ENCODE measurements at regions not wholly inside any gene's neighbourhood (a gene's known extent, or its start where the extent isn't known, plus 50 kb on each side); places are given as distances from the start of the nearest gene placed in this dataset.
A peak's percentile ranks its signal among the peaks of the same experiment; 100 is the strongest.

DNA sequence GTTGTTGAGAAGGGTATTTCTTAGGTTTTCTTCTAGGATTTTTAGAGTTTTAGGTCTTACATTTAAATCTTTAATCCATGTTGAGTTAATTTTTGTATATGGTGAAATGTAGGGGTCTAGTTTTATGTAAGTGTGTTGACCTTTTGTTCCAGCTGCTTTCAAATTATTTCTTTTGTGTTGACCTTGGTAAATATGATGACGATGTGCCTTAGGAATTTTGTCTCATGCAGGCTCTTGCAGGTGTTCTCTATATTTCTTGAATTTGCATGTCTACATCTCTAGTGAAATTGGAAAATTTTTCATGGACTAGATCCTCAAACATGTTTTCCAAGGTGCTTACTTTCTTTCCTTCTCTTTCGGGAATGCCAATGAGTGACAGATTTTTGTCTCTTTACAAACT is 1609.3 kb upstream of the ZEB2 start:
- no peak overlapping the region for H3K4me3 Mint-ChIP-seq (ENCODE audit: unreplicated experiment)
- H3K27me3 Mint-ChIP-seq (ENCODE audit: low read depth) = no peaks in the 10 kb centered on the region
- TF ChIP-seq, protein P1, sequence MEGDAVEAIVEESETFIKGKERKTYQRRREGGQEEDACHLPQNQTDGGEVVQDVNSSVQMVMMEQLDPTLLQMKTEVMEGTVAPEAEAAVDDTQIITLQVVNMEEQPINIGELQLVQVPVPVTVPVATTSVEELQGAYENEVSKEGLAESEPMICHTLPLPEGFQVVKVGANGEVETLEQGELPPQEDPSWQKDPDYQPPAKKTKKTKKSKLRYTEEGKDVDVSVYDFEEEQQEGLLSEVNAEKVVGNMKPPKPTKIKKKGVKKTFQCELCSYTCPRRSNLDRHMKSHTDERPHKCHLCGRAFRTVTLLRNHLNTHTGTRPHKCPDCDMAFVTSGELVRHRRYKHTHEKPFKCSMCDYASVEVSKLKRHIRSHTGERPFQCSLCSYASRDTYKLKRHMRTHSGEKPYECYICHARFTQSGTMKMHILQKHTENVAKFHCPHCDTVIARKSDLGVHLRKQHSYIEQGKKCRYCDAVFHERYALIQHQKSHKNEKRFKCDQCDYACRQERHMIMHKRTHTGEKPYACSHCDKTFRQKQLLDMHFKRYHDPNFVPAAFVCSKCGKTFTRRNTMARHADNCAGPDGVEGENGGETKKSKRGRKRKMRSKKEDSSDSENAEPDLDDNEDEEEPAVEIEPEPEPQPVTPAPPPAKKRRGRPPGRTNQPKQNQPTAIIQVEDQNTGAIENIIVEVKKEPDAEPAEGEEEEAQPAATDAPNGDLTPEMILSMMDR (IDR thresholded peaks at IDR 0.05) = no peak
- H3K9me3 Mint-ChIP-seq (ENCODE audit: low read depth) = peaks cover 2% of the 10 kb centered on the region
- H3K27ac Mint-ChIP-seq (ENCODE audit: unreplicated experiment) = no peak overlapping the region
- H3K36me3 Mint-ChIP-seq (ENCODE audit: low read depth) = no peaks in the 10 kb centered on the region
- no peak for DNase-seq (ENCODE audit: low spot score)
- H3K4me1 Mint-ChIP-seq (ENCODE audit: low read depth) = peaks cover 51% of the 10 kb centered on the region

DNA sequence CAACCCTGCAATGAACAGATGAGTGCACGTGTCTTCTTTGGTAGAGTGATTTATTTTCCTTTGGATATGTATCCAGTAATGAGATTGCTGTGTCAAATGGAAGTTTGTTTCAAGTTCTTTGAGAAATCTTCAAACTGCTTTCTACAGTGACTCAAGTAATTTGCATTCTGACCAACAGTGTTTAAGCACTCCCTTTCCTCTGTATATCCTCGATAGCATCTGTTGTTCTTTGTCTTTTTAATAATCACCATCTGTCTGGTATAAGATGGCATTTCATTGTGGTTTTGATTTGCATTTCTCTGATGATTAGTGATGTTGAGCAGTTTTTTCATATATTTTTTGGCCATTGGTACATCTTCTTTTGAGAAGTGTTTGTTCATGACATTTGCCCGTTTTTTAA is 1608.3 kb upstream of the ZEB2 start:
- peaks cover 2% of the 10 kb centered on the region for H3K9me3 Mint-ChIP-seq (ENCODE audit: low read depth)
- peaks cover 60% of the 10 kb centered on the region for H3K4me1 Mint-ChIP-seq (ENCODE audit: low read depth)
- DNase-seq (ENCODE audit: low spot score) = no peak
- TF ChIP-seq, protein P1 (IDR thresholded peaks at IDR 0.05) = no peak
- H3K4me3 Mint-ChIP-seq (ENCODE audit: unreplicated experiment) = no peak overlapping the region
- no peaks in the 10 kb centered on the region for H3K36me3 Mint-ChIP-seq (ENCODE audit: low read depth)
- no peaks in the 10 kb centered on the region for H3K27me3 Mint-ChIP-seq (ENCODE audit: low read depth)
- no peak overlapping the region for H3K27ac Mint-ChIP-seq (ENCODE audit: unreplicated experiment)

DNA sequence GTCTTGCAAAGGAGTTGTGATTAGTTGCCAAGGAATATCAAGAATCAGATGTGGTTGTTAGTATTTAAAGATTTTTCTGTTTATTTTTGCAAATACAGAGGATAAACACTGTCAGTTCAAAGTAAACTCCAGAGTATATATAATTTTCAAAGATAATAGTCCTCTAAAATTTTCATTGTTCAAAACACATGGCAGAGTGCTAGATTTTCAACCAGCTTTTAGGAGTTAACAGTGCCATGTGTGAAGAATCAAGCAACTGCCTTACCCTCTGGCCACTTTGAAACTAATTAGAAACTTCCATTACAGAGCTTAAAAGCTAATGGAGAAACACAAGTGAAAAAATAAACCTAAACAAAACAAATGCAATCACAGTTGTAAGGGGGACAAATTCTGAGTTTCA is 1605.6 kb upstream of the ZEB2 start:
- no peak overlapping the region for H3K27ac Mint-ChIP-seq (ENCODE audit: unreplicated experiment)
- H3K9me3 Mint-ChIP-seq (ENCODE audit: low read depth) = peaks cover 2% of the 10 kb centered on the region
- no peak for DNase-seq (ENCODE audit: low spot score)

DNA sequence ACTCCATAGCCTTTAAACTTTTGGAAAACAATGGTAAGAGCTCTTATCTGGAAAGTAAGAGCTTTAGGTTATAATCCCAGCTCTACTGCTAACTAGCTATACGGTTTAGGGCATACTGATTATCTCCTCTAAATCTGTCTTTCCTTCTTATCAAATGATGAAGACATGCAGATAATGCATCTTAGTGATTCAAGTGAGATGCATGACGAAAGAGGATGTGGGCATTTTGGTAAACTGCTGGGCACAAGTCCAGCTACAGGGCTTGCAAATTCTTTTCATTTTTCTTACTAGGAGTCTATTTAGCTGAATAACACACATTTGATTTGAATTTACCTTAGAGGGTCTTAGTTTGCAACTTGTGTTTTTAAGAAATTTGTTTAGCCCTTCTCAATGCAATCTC is 1604.8 kb upstream of the ZEB2 start:
- TF ChIP-seq, protein P1 (IDR thresholded peaks at IDR 0.05) = no peak
- Mint-ChIP-seq H3K36me3 (ENCODE audit: low read depth) (no peaks in the 10 kb centered on the region), H3K4me3 (ENCODE audit: unreplicated experiment) (no peak overlapping the region), H3K27ac (ENCODE audit: unreplicated experiment) (peak overlapping the region; percentile 13), H3K4me1 (ENCODE audit: low read depth) (peaks cover 32% of the 10 kb centered on the region), H3K27me3 (ENCODE audit: low read depth) (no peaks in the 10 kb centered on the region), H3K9me3 (ENCODE audit: low read depth) (peaks cover 2% of the 10 kb centered on the region)
- DNase-seq (ENCODE audit: low spot score) = no peak

More for the DNA sequence above, 1605.6 kb upstream of the ZEB2 start:
- Mint-ChIP-seq H3K4me1 (ENCODE audit: low read depth) (peaks cover 40% of the 10 kb centered on the region), H3K4me3 (ENCODE audit: unreplicated experiment) (no peak overlapping the region), H3K36me3 (ENCODE audit: low read depth) (no peaks in the 10 kb centered on the region), H3K27me3 (ENCODE audit: low read depth) (no peaks in the 10 kb centered on the region)
- TF ChIP-seq, protein P1 (IDR thresholded peaks at IDR 0.05) = no peak

DNA sequence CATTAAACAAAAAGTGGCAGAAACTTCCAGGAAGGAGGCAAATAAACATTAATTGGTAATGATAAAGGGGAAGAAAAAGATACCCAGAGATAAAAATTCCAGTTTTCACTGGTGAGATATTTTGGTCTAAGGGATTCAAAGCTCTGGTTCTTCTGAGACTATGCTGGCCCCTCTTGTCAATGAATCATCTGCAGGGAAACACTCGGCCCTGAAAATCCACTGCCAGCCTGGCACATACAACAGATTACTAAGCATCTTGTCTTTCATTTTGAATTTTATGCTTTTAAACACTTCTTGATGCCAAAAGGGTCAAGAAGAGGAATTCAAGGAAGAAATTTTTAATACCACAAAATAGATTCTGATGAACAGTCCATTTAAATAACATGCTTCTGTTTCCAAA is 1603.8 kb upstream of the ZEB2 start:
- Mint-ChIP-seq H3K4me1 (ENCODE audit: low read depth) (peaks cover 24% of the 10 kb centered on the region), H3K27ac (ENCODE audit: unreplicated experiment) (peak overlapping the region; percentile 22), H3K27me3 (ENCODE audit: low read depth) (no peaks in the 10 kb centered on the region), H3K4me3 (ENCODE audit: unreplicated experiment) (no peak overlapping the region), H3K9me3 (ENCODE audit: low read depth) (no peaks in the 10 kb centered on the region), H3K36me3 (ENCODE audit: low read depth) (no peaks in the 10 kb centered on the region)
- TF ChIP-seq, protein P1 (IDR thresholded peaks at IDR 0.05) = no peak
- no peak for DNase-seq (ENCODE audit: low spot score)
